K562 (cell line): ENCODE measurements at regions not wholly inside any gene's neighbourhood (a gene's known extent, or its start where the extent isn't known, plus 50 kb on each side); places are given as distances from the start of the nearest gene placed in this dataset.

Experiments used
- ATAC-seq: fragments of 200-7000 bp; cut with Tn5 transposase; 3 replicates; pipeline ENCODE4 v1.9.1; 2020; ENCODE audit warnings: moderate library complexity
- BruUV-seq: library from RNA; stranded (reverse); fragments of 400-500 nt; replicated peaks from 2 replicates; lab custom pipeline; 2021; lab: Mats Ljungman, UMichigan
- CTCF ChIA-PET: fragments of 300-600 bp; formaldehyde crosslinking; extraction: SDS; loops from one replicate; lab custom pipeline; 2021; ENCODE audit warnings: low intra/inter-chr PET ratio; lab: Yijun Ruan, JAX
- POLR2A ChIA-PET: fragments of 300-600, 350-650 bp; sonication (Branson Sonifier 250); formaldehyde crosslinking; extraction: SDS; loops from one replicate; lab custom pipeline; 2021; ENCODE audit warnings: antibody characterized with exemption, inconsistent platforms; lab: Yijun Ruan, JAX
- DNase-seq, 4 experiments: peaks; one replicate each; pipeline versions ENCODE4 v3.0.0 to v3.0.0-alpha.2; 2011 to 2018; ENCODE audit warnings: low spot score in 3 of 4, mixed read lengths in 3 of 4; ENCODE audit errors: extremely low read depth in 1 of 4
- FAIRE-seq: peaks from 2 replicates; lab custom pipeline; 2011; peaks lifted over from hg19 to GRCh38; lab: Jason Lieb, UNC
- H2AFZ ChIP-seq: 2 replicates; pipeline ENCODE4 v1.6.0; 2011; ENCODE audit warnings: low read depth, low read length, control low read depth, inconsistent platforms
- H3K27ac ChIP-seq: fragments of 200-600 bp; 3 replicates; pipeline ENCODE4 v1.8.0; 2011; ENCODE audit warnings: low read depth, mild to moderate bottlenecking, control low read depth, inconsistent platforms, low read length, moderate library complexity, mixed read lengths; ENCODE audit errors: extremely low read depth
- H3K27me3 ChIP-seq, 2 experiments: fragments of 300-600 bp in 1 of 2; 2 replicates in 1 of 2; 3 replicates in 1 of 2; pipeline versions ENCODE4 v1.6.0 to v1.8.0; 2011; ENCODE audit warnings: inconsistent platforms in 2 of 2, low read length in 2 of 2, mild to moderate bottlenecking in 1 of 2, mixed read lengths in 1 of 2, moderate library complexity in 1 of 2; ENCODE audit not compliant: control insufficient read depth in 2 of 2, insufficient read depth in 2 of 2
- H3K36me3 ChIP-seq: fragments of 300-600 bp; 3 replicates; pipeline ENCODE4 v1.8.0; 2011; ENCODE audit warnings: mild to moderate bottlenecking, low read length, inconsistent platforms; ENCODE audit not compliant: control insufficient read depth, insufficient read depth
- H3K4me1 ChIP-seq, 2 experiments: fragments of 200-600 bp in 1 of 2; replicated peaks in 1 of 2; 2 replicates in 1 of 2; 3 replicates in 1 of 2; pipeline versions ENCODE4 v1.5.1 to v1.8.0; 2011; ENCODE audit warnings: inconsistent platforms in 2 of 2, low read length in 2 of 2, mild to moderate bottlenecking in 1 of 2, mixed read lengths in 1 of 2, moderate library complexity in 1 of 2; ENCODE audit not compliant: control insufficient read depth in 2 of 2, insufficient read depth in 2 of 2
- H3K4me2 ChIP-seq: 2 replicates; pipeline ENCODE4 v1.6.1; 2011; ENCODE audit warnings: low read length, control low read depth, inconsistent platforms, mixed read lengths; ENCODE audit not compliant: insufficient read depth
- H3K4me3 ChIP-seq: fragments of 200-600 bp; sonication (generic), shearing (Covaris generic); 2 replicates; pipeline ENCODE4 v1.5.1; 2016; ENCODE audit warnings: control low read depth, inconsistent platforms
- H3K79me2 ChIP-seq: fragments of 200-600 bp; 3 replicates; pipeline ENCODE4 v1.8.0; 2011; ENCODE audit warnings: low read length, inconsistent platforms; ENCODE audit not compliant: control insufficient read depth, insufficient read depth
- H3K9ac ChIP-seq, 2 experiments: 2 replicates each; pipeline versions ENCODE4 v1.6.0 to v1.6.1; 2011; ENCODE audit warnings: low read depth in 2 of 2, low read length in 2 of 2, control low read depth in 1 of 2, inconsistent platforms in 1 of 2, mild to moderate bottlenecking in 1 of 2, mixed read lengths in 1 of 2; ENCODE audit not compliant: insufficient read depth in 1 of 2
- H3K9me1 ChIP-seq: one replicate; pipeline ENCODE4 v1.6.0; 2011; ENCODE audit warnings: inconsistent platforms, mild to moderate bottlenecking, low read length, moderate library complexity; ENCODE audit not compliant: control insufficient read depth, insufficient read depth
- H3K9me3 ChIP-seq: replicated peaks from 2 replicates; pipeline ENCODE4 v1.5.1; 2011; ENCODE audit warnings: low read depth, low read length, inconsistent platforms; ENCODE audit not compliant: control insufficient read depth, insufficient read depth
- H4K20me1 ChIP-seq: replicated peaks from 2 replicates; pipeline ENCODE4 v1.6.1; 2011; ENCODE audit warnings: low read length, inconsistent platforms, mixed read lengths; ENCODE audit not compliant: control insufficient read depth, insufficient read depth
- EP300 ChIP-seq: IDR thresholded peaks from 2 replicates; pipeline ENCODE4 v1.6.1; 2012; ENCODE audit warnings: low read length, improper control_type of control experiment
- FOXA1 ChIP-seq: fragments of 450-650 bp; IDR thresholded peaks from 2 replicates; pipeline ENCODE4 v1.6.1; 2016; ENCODE audit warnings: mild to moderate bottlenecking, borderline replicate concordance
- POLR2H ChIP-seq: IDR thresholded peaks from 2 replicates; pipeline ENCODE4 v1.6.1; 2016; ENCODE audit warnings: missing genetic modification characterization, low read depth, mild to moderate bottlenecking, control low read depth, missing compliant biosample characterization, moderate library complexity
- TCF3 ChIP-seq: sonication (generic); formaldehyde crosslinking; IDR thresholded peaks from 2 replicates; pipeline ENCODE4 v1.4.0; 2020; ENCODE audit warnings: mild to moderate bottlenecking, missing genetic modification reagents
- WGBS: fragments of 100-300 bp; shearing (Covaris generic); methylation state at CpG from one replicate; pipeline ENCODE4 v1.1.6; 2016; ENCODE audit warnings: low coverage, mixed read lengths; ENCODE audit not compliant: insufficient coverage; ENCODE audit errors: missing lambda C conversion rate; 5-methylcytosine and 5-hydroxymethylcytosine counted together
- in situ Hi-C: fragments of 300-500 bp; cut with MboI; formaldehyde crosslinking; loops from 4 replicates; pipeline ENCODE4 v1.15.0; 2018; ENCODE audit warnings: inconsistent platforms, mixed read lengths
- intact Hi-C: fragments of 100-400 bp; cut with micrococcal nuclease; formaldehyde crosslinking; loops from 2 replicates; pipeline ENCODE4 v1.14.2; 2022
- TF ChIP-seq, protein P1 (sequence below), 2 experiments: fragments of 450-650 bp in 1 of 2; IDR thresholded peaks; 2 replicates each; pipeline ENCODE4 v1.6.1; 2011 to 2017; ENCODE audit warnings: low read depth in 2 of 2, antibody characterized with exemption in 1 of 2, borderline replicate concordance in 1 of 2, low read length in 1 of 2, mild to moderate bottlenecking in 1 of 2, mixed read lengths in 1 of 2; ENCODE audit not compliant: control insufficient read depth in 1 of 2
- TF ChIP-seq, protein P2 (sequence below): sonication (generic); formaldehyde crosslinking; IDR thresholded peaks from 2 replicates; pipeline ENCODE4 v1.8.0; 2022; ENCODE audit warnings: mild to moderate bottlenecking, missing genetic modification reagents

DNA sequence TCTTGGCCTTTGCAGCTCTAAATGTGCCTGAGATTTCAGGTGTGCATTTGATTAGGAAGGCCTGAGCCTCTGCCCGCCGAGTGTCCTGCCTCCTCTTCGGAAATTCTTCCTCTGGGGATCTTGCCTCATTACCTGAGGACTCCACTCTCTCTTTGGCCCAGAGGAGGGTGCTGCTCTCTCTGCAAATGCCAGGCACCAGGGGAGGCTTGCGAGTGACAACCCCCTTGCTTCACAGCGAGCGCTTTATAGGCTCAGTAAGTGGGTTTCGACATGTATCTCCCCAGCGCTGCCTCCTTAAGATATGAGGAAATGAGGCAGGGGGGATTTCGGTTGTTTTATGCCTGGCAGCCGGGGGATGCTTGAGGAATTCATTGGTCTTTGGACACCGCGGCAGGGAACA, 423.9 kb downstream of the GLRX3 start:
- TF ChIP-seq, protein P1, sequence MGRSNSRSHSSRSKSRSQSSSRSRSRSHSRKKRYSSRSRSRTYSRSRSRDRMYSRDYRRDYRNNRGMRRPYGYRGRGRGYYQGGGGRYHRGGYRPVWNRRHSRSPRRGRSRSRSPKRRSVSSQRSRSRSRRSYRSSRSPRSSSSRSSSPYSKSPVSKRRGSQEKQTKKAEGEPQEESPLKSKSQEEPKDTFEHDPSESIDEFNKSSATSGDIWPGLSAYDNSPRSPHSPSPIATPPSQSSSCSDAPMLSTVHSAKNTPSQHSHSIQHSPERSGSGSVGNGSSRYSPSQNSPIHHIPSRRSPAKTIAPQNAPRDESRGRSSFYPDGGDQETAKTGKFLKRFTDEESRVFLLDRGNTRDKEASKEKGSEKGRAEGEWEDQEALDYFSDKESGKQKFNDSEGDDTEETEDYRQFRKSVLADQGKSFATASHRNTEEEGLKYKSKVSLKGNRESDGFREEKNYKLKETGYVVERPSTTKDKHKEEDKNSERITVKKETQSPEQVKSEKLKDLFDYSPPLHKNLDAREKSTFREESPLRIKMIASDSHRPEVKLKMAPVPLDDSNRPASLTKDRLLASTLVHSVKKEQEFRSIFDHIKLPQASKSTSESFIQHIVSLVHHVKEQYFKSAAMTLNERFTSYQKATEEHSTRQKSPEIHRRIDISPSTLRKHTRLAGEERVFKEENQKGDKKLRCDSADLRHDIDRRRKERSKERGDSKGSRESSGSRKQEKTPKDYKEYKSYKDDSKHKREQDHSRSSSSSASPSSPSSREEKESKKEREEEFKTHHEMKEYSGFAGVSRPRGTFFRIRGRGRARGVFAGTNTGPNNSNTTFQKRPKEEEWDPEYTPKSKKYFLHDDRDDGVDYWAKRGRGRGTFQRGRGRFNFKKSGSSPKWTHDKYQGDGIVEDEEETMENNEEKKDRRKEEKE (IDR thresholded peaks at IDR 0.05; ENCODE audit: borderline replicate concordance in 1 of 2, control insufficient read depth in 1 of 2, low read depth in 2 of 2, low read length in 1 of 2), result no peak
- TF ChIP-seq TCF3 (CRISPR knock-in tag), result no peak
- no peak for TF ChIP-seq POLR2H
- TF ChIP-seq FOXA1, result no peak
- TF ChIP-seq, protein P2, sequence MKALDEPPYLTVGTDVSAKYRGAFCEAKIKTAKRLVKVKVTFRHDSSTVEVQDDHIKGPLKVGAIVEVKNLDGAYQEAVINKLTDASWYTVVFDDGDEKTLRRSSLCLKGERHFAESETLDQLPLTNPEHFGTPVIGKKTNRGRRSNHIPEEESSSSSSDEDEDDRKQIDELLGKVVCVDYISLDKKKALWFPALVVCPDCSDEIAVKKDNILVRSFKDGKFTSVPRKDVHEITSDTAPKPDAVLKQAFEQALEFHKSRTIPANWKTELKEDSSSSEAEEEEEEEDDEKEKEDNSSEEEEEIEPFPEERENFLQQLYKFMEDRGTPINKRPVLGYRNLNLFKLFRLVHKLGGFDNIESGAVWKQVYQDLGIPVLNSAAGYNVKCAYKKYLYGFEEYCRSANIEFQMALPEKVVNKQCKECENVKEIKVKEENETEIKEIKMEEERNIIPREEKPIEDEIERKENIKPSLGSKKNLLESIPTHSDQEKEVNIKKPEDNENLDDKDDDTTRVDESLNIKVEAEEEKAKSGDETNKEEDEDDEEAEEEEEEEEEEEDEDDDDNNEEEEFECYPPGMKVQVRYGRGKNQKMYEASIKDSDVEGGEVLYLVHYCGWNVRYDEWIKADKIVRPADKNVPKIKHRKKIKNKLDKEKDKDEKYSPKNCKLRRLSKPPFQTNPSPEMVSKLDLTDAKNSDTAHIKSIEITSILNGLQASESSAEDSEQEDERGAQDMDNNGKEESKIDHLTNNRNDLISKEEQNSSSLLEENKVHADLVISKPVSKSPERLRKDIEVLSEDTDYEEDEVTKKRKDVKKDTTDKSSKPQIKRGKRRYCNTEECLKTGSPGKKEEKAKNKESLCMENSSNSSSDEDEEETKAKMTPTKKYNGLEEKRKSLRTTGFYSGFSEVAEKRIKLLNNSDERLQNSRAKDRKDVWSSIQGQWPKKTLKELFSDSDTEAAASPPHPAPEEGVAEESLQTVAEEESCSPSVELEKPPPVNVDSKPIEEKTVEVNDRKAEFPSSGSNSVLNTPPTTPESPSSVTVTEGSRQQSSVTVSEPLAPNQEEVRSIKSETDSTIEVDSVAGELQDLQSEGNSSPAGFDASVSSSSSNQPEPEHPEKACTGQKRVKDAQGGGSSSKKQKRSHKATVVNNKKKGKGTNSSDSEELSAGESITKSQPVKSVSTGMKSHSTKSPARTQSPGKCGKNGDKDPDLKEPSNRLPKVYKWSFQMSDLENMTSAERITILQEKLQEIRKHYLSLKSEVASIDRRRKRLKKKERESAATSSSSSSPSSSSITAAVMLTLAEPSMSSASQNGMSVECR (CRISPR knock-in tag), result no peak
- TF ChIP-seq EP300, result no peak
- no peak overlapping the region for H3K27ac ChIP-seq
- no peaks in the 10 kb centered on the region for H3K79me2 ChIP-seq
- WGBS, result 0% methylated on average over 7 of the region's 12 CpGs
- no peaks in the 10 kb centered on the region for H3K4me1 ChIP-seq
- H3K36me3 ChIP-seq, result no peaks in the 10 kb centered on the region
- no peaks in the 10 kb centered on the region; a peak in 2 of 5 replicates for H3K27me3 ChIP-seq
- H3K9me3 ChIP-seq, result no peaks in the 10 kb centered on the region
- ATAC-seq, result no peak
- no peaks in the 10 kb centered on the region for H4K20me1 ChIP-seq
- no peak for FAIRE-seq
- in situ Hi-C loops (no loop called here), intact Hi-C loops (no loop called here)
- ChIA-PET POLR2A (no interaction called here), CTCF (no interaction called here)
- no peak overlapping the region for H2AFZ ChIP-seq
- no peaks in the 10 kb centered on the region for H3K9me1 ChIP-seq
- no peak overlapping the region for H3K9ac ChIP-seq
- no peak overlapping the region for H3K4me2 ChIP-seq
- H3K4me3 ChIP-seq, result no peak overlapping the region
- no TSS peak for BruUV-seq
- no peak for DNase-seq
